OCI-LY3 (cell line): ENCODE measurements at regions not wholly inside any gene's neighbourhood (a gene's known extent, or its start where the extent isn't known, plus 50 kb on each side); places are given as distances from the start of the nearest gene placed in this dataset.

Experiments
- H2AFZ ChIP-seq: fragments of 200-600, 300-600 bp; shearing (Covaris generic); 2 replicates; pipeline ENCODE4 v1.6.0; 2014; ENCODE audit warnings: antibody characterized with exemption, low read depth, low read length
- H3K27ac ChIP-seq: fragments of 200-600, 300-600 bp; sonication (generic); 2 replicates; pipeline ENCODE4 v1.5.1; 2014; ENCODE audit warnings: mild to moderate bottlenecking, low read length, moderate library complexity, mixed read lengths
- H3K27me3 ChIP-seq: fragments of 200-600, 300-600 bp; sonication (generic); 2 replicates; pipeline ENCODE4 v1.6.1; 2014; ENCODE audit warnings: low read depth, low read length, mixed read lengths
- H3K36me3 ChIP-seq: fragments of 200-600, 300-600 bp; sonication (generic); replicated peaks from 2 replicates; pipeline ENCODE3; 2014; ENCODE audit warnings: low read depth, low read length, mixed read lengths
- H3K4me1 ChIP-seq: fragments of 300-600, 200-600 bp; sonication (generic); 2 replicates; pipeline ENCODE4 v1.6.1; 2014; ENCODE audit warnings: low read length, mixed read lengths
- H3K4me2 ChIP-seq: fragments of 200-600, 300-600 bp; sonication (generic); 2 replicates; pipeline ENCODE4 v1.6.1; 2014; ENCODE audit warnings: low read length, mixed read lengths
- H3K4me3 ChIP-seq: fragments of 300-600, 200-600 bp; sonication (generic); 2 replicates; pipeline ENCODE4 v1.5.1; 2014; ENCODE audit warnings: antibody characterized with exemption, mild to moderate bottlenecking, low read length, moderate library complexity
- H3K79me2 ChIP-seq: fragments of 300-600, 200-600 bp; shearing (Covaris generic); 2 replicates; pipeline ENCODE4 v1.6.1; 2014; ENCODE audit warnings: mild to moderate bottlenecking, low read length, mixed read lengths
- H3K9ac ChIP-seq: fragments of 300-600, 200-600 bp; shearing (Covaris generic); 2 replicates; pipeline ENCODE4 v1.6.0; 2014; ENCODE audit warnings: mild to moderate bottlenecking, low read length, moderate library complexity
- H3K9me3 ChIP-seq: fragments of 200-600, 300-600 bp; shearing (Covaris generic); 2 replicates; pipeline ENCODE4 v1.6.1; 2014; ENCODE audit warnings: low read length, mixed read lengths; ENCODE audit not compliant: insufficient read depth
- H4K20me1 ChIP-seq: fragments of 200-600, 300-600 bp; sonication (generic); 2 replicates; pipeline ENCODE4 v1.6.1; 2016; ENCODE audit warnings: low read length, mixed read lengths; ENCODE audit not compliant: insufficient read depth
- CTCF ChIP-seq: fragments of 200-600, 300-600 bp; sonication (generic); IDR thresholded peaks from 2 replicates; pipeline ENCODE4 v1.5.1; 2014; ENCODE audit warnings: antibody characterized with exemption, low read length, low read depth
- EZH2phosphoT487 ChIP-seq: fragments of 200-600 bp; shearing (Covaris generic); IDR thresholded peaks from 2 replicates; pipeline ENCODE4 v1.6.1; 2018; ENCODE audit warnings: antibody characterized with exemption, mixed run types, low read depth

- Histone ChIP-seq H3K27ac (no peak overlapping the region), H3K4me1 (no peaks in the 10 kb centered on the region), H3K9ac (no peak overlapping the region), H3K79me2 (no peaks in the 10 kb centered on the region), H4K20me1 (no peaks in the 10 kb centered on the region), H3K4me2 (no peak overlapping the region), H3K36me3 (no peaks in the 10 kb centered on the region), H2AFZ (no peak overlapping the region), H3K9me3 (no peaks in the 10 kb centered on the region), H3K4me3 (no peak overlapping the region), H3K27me3 (peaks cover 31% of the 10 kb centered on the region)
- TF ChIP-seq EZH2phosphoT487 = no peak
- TF ChIP-seq CTCF = no peak
Measured at GRCh38 chr3:130243808-130244207, 101.7 kb upstream of the COL6A5 start.

GRCh38 chr3:130250982-130251381 lies 94.5 kb upstream of the COL6A5 start:
- H3K79me2 ChIP-seq = no peaks in the 10 kb centered on the region
- no peaks in the 10 kb centered on the region for H3K9me3 ChIP-seq
- no peaks in the 10 kb centered on the region for H3K4me1 ChIP-seq
- no peak overlapping the region for H3K4me2 ChIP-seq
- no peak overlapping the region for H2AFZ ChIP-seq
- H3K27me3 ChIP-seq = peaks cover 6% of the 10 kb centered on the region; the same call in 1 of the 2 replicates
- TF ChIP-seq CTCF (no peak), EZH2phosphoT487 (no peak)
- no peak overlapping the region for H3K4me3 ChIP-seq
- H3K36me3 ChIP-seq = no peaks in the 10 kb centered on the region
- no peak overlapping the region for H3K27ac ChIP-seq
- no peak overlapping the region for H3K9ac ChIP-seq
- H4K20me1 ChIP-seq = no peaks in the 10 kb centered on the region

GRCh38 chr3:130255442-130255841 lies 90.0 kb upstream of the COL6A5 start:
- Histone ChIP-seq H3K27me3 (no peaks in the 10 kb centered on the region; the same call in 1 of the 2 replicates), H4K20me1 (no peaks in the 10 kb centered on the region), H2AFZ (no peak overlapping the region), H3K27ac (no peak overlapping the region), H3K4me1 (no peaks in the 10 kb centered on the region), H3K4me2 (no peak overlapping the region), H3K79me2 (no peaks in the 10 kb centered on the region), H3K4me3 (no peak overlapping the region), H3K36me3 (no peaks in the 10 kb centered on the region), H3K9ac (no peak overlapping the region), H3K9me3 (no peaks in the 10 kb centered on the region)
- no peak for TF ChIP-seq EZH2phosphoT487
- no peak for TF ChIP-seq CTCF

- no peaks in the 10 kb centered on the region for H3K4me1 ChIP-seq
- H3K27me3 ChIP-seq = no peaks in the 10 kb centered on the region; the same call in 1 of the 2 replicates
- no peak overlapping the region for H3K4me3 ChIP-seq
- no peaks in the 10 kb centered on the region for H3K9me3 ChIP-seq
- no peak overlapping the region for H3K27ac ChIP-seq
- H3K4me2 ChIP-seq = no peak overlapping the region
- H3K79me2 ChIP-seq = no peaks in the 10 kb centered on the region
- no peak for TF ChIP-seq EZH2phosphoT487
- TF ChIP-seq CTCF = no peak
- no peaks in the 10 kb centered on the region for H4K20me1 ChIP-seq
- H3K9ac ChIP-seq = no peak overlapping the region
- no peaks in the 10 kb centered on the region for H3K36me3 ChIP-seq
- no peak overlapping the region for H2AFZ ChIP-seq
Measured at GRCh38 chr3:130256821-130257340, 88.6 kb upstream of the COL6A5 start.
